HG03064 (cell line): ENCODE measurements at regions not wholly inside any gene's neighbourhood (a gene's known extent, or its start where the extent isn't known, plus 50 kb on each side); places are given as distances from the start of the nearest gene placed in this dataset.
"Not testable (repeated sequence)": the region's sequence is repeated elsewhere in the genome, so short reads cannot be mapped to it uniquely, and the experiment has no call there.

Experiments
- ATAC-seq: cut with Tn5 transposase; IDR thresholded peaks from one replicate; pipeline ENCODE4 v1.9.1; 2021; ENCODE audit warnings: low read depth; ENCODE audit not compliant: unreplicated experiment

DNA sequence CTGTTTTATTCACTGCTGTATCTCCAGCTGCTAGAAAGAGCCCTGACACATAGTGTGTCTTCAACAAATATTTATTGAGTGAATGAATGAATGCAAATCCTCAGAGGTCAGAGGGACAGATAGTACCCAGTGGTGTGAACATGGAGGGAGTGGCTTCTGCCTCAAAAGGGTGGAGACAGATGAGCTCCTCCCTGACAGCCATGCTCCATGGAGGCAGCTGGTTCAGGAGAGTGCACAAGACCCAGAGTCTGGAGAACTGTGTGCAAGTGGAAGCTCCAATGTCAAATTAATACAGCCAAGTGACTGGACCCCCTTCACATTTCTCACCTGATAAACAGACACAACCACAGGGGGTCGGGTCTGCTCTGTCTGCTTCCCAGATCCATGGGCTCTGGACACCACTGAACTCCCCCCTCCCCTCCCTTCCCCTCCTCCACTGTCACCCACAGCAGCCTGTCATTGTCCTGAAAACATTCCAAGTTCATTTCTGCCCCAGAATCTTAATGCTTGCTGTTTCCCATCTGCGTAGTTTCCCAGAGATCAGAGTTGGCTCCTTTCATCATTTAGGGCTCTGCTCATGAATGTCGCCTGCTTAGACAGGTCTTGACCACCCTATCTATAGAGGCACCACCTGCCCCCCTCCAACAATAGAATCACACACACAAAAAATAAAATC lies 312.9 kb upstream of the PODXL start:
- ATAC-seq = no peak

DNA sequence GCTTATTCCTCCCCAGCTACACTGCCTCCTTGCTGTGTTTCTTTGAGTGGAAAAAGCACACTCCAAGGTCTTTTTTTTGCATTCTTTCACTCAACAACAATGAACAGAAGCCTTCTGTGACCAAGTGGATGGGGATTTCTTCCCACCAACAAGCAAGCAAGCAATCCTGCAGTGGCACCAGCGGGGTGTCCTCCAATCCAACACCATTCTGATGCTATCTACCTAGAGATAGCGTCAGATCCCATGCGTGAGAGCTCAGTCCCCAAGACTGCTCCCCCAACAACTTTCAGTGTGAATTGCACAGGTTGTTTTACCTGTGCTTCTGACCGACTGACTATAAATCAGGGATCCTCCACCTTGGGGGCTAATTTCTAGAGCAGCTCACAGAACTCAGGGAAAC lies 311.0 kb upstream of the PODXL start:
- no peak for ATAC-seq

DNA sequence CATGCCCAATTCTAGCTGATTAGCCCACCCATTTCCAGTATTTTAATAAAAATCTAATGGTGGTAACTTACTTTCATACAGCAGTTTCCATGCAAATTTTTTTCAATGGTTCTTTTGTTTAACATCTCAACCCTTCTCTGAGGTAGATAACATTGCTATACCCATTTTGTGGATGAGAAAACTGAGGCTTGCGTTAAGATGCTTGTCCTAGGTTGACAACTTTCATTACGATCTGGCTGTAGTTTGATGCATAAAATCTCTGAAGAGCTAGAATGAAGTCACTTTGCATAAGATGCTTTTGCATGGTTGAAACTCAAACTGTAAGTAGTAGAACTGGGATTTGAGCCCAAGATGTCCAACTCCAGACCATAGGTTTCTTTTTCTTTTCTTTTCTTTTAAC lies 309.5 kb upstream of the PODXL start:
- ATAC-seq = no peak

DNA sequence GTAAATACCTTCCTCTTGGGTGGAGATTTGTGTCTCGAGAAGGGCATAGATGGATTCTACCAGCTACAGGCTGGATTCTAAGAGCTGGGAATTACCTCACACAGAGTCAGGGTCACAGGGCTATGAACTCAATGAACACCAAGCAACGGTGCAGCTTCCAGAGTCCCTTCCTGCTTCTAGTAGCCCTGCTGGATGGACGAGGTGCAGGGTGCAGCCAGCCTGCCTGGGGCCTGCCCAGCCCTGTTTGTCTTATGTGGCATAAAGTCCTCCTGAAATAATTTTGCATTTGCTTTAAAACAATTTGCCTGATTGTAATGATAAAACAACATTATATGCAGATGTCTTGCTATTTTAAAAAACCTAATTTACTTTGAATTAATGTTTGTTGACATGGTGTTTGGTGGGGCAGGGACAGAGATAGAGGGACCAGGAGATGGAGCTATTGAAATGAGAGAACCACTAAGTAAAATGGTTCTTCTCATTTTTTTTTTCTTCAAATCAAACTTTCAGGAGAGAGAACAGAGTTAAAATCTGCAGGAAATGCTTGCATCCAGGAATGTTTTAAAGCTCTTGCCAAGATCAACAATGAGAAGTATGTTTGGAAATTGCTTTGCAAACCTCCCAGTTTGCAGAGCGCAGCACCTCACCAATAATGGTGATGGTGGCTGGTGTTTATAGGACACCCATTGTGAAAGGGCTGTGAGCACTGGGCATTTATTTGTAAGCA lies 305.4 kb upstream of the PODXL start:
- ATAC-seq = no peak

DNA sequence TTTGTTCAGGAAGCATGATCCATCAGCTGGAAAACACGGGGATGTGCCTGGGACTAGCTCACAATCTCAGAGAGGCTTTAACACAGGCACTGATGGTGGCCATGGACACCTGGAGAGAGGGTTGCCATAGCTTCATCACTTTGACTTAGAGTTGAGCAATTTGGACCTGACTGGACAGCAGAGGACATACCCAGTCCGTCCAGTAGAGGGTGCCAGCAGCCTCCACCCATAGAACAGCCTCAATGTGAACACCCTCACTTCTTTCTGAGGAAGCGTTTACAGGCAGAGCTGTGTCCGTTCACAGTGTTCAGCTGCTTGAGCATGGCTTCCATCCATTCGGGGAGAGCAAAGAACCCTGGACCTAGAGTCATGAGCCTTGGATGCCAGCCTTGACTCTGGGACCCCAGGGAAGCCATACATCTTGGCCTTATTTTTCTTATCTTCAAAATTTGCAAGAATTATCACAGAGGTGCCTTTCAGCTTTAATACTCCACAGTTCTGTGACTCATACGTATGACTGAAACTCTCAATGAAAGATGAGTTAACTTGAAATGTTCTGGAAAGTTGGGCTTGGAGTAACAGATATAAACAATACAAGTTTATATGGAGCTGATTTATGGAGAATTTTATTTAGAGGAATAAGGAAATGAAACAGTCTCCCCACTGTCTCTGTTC lies 302.9 kb upstream of the PODXL start:
- no peak for ATAC-seq

DNA sequence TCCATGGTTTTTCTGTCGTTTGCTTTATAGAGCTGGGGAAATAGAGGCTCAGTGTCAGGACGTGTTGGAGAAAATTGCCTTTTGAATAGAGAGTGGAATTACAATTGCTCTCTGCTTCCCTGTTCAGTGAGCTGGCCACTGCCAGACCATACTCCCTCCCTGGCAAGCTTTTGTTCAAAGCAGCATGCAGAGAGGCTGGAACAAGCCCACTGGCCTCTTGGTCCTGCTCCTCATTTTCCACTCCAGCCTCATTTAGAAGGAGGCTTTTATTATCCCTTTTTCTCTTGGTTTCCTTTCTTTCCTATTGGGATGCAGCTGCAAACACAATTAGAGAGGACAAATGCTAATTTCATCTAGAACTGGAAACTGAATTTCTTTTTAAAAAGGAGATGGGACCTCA lies 302.2 kb upstream of the PODXL start:
- ATAC-seq = no peak

DNA sequence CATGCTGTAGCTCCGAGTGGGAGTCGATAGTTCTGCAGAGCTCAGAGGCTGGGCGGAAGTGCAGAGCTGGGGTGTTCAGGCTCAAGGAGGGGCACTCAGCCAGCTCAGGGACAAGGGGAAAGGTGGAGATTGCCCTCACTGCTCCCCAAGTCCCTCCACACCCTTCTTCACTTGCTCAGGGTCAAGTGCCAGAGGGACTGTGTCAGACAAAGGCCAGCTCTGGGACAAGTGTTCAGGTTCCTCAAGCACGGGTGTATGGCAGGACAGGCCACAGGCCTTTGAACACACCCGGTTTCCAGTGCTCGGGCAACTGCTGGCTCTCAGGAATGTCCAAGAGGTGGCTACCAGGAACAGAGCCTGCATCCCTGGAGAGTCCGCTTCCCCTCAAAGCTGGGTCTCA lies 293.0 kb upstream of the PODXL start:
- ATAC-seq = no peak

DNA sequence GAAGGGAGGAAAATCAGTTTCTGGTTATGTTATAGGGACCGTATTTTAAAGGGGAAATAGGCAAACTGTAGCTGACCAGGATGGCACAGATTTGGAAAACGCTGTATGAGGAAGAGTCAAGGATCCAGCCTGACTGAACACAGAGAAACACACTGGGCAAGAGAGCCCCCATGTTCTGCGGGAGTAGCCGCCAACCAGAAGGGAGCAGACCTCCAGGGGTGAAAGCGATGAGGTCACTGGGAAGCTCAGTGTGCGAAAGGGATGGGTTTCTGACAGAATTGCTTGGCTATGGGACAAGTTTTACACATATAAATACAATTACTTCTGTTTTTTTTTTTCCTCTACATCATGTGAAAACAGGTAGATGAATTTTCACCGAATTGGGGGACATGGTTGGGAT lies 291.6 kb upstream of the PODXL start:
- no peak for ATAC-seq

DNA sequence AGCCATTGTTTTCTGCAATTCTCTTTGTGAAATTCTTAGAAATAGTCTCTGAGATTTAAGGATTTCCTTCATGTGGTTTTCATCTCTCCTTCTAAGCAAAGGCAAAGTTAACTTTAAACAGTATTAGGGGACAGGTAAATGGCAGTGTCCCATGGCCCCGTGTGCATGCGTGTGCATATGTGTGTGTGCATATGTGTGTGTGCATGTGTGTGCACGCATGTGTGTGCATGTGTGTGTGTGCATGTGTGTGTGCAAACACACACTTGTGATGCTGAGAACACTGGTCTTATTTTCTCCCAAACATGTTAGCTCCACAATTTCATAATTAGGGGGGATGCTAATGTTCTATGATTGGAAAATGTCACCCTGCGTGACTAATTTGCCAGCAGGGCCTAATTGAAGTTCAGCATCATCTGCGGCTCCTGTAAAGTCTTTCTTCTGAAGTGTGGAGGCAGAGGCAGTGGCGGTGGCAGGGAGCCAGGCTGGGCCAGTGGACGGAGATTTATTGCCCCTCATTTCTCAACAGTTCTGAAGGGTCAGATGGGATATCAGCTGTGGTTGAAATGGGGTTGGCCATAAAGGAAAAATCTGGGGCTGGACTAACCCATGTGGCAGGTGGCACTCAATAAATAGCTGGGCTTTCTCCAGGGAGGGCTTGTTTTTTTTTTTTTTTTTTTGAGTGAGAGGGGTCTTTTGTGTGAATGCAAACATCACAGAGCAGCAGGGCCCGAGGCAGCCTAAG lies 289.3 kb upstream of the PODXL start:
- no peak for ATAC-seq

DNA sequence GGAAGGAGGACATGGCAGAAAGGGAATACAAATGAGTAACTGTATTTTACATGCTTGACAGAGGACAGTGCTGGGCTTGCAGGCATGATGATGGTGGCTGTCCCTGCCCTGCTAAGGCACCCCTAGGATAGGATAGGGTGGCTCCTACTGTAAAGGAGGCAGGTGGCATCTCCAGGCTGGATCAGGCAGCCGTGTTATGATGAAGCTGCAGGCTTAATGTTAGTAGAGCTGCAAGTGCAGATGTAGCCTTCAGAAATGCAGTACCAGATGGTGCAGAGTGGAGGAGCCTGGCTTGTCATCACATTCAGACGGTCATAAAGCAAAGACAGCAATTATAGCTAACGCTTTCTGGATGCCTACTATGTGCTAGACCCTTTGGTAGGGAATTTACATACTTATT lies 287.9 kb upstream of the PODXL start:
- ATAC-seq = no peak

DNA sequence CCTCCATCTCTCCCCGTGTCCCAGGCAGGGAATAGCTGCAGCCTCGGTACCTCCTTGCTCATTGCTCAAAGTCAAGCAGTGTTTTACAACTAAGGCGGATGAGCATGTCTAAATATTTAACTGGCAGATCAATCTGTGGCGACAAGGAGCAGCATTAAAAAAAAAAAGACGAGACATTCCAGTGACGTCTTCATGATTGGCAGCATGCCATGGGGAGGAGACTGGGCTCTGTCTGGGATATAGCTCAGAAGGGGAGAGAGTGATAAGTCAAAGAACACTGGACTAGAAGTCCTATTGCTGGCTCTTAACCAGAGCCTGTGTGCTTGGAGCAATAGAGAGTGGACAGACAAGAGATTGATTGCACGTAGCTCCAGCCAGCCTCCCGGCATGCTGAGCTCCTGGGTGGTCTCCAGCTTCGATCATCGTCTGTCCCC lies 287.5 kb upstream of the PODXL start:
- no peak for ATAC-seq

DNA sequence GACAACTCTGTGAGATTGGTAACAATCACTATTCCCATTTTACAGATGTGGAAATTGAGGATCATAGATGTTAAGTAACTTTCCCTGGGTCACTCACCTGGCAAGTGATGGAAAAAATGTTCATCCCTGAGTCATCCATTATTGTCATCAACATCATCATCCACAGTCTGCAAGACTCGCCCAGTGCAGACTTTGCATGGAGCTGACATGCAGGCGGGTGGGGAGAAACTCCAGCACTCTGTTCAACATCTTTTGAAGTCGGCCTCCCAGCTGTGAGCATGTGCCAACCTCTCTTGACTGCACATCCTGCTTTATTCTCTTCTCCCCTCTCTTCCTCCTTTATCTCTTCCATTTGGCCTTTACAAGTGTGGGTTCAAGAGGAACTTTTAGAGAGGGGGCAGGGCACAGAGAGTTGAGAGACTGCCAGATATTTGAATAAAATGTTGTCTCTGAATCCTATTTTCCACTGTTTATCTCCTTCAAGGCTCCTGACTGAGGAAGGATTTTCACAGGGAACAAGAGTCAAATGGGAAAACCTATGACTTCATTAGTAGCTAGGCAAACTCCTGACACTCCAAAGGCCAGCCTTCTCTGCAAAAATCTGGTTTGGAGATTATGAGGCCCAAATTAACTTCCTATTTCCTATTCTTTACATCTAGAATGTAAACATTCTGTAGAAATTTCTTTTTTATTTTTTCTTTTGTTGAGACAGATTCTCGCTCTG lies 283.7 kb upstream of the PODXL start:
- no peak for ATAC-seq

DNA sequence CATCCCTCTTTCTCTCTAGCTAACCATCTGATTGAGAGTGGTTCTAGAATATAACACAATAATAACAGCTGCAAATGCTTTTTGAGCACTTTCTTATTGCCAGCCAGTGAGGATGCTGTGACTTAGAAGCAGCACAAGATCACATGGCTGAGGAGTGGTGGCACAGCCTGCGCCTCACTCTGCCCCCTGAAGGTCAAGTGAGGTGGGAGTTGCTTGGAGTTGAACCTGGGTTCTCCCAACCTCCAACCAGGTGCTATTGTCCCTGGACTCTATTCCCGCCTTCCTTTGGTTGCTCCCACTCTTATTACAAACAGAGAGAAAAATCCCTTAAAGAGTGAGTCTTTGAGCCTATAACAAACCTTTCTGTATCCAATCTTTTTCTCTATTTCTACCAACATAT lies 280.3 kb upstream of the PODXL start:
- no peak for ATAC-seq

DNA sequence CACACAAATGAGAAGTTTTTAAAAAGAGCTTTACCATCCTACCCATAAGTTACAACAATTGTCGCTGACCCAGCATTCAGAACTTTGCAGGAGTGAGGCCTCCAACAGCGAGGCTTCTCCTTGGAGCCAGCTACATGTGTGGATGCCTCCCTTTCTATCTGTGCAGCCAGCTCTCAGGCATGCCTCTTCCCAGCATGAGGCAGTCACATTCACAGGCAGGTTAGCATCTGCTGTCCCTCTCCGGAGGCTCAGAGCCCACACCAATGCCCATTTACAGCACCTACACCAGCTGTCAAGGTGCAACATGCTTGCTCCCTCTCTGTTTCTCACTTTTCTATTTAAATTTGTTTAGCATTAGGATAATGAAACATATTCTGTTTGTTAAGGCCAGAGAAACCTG lies 278.7 kb upstream of the PODXL start:
- ATAC-seq = no peak

DNA sequence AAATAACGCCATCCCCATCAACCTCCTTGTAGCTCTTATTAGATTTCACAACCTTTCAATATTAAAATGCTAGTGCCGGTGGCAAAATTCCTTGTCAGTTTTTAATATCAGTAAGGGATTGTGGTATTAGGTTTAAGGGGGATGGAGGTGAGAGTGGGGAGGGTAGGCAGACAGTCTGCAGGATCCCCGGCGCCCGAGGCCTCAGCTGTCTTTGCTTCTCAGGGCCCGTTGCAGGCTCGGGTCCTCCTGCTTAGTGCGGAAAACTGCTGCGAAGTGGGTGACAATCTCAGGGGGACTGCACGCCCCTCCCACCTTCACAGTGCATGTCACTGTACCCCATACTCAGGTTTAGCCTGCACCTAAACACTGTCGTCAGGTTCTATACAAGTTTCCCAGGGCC lies 274.3 kb upstream of the PODXL start:
- ATAC-seq = no peak

DNA sequence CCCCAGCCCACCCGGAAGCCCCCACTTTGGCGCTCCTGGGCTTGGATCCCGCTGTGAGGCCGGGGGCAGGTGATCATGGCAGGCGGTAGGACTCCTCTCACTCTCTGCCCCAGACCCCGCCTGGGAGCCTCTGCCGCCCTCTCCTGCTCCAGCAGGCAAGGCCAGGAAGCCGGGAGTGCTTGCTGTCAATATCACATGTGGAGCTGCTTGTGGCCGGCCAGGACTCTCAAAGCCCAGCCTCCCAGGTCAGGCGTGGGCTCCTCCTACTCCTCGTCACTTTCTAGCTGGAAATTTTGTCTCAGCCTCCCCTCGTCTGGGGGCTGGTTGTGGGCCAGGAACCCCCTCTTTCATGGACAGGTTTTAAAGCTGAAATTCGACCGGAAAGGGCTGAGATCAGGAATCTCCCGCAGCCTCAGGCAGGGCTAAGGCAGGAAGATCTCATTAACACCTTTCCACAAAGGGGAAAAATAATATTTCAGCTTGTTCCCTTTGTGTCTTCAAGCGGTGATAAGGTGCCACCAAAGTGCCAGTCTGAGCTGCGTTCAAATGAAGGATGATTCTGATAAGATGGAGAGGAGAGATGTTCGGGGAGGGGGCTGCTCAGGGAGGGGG lies 273.6 kb upstream of the PODXL start:
- no peak for ATAC-seq

DNA sequence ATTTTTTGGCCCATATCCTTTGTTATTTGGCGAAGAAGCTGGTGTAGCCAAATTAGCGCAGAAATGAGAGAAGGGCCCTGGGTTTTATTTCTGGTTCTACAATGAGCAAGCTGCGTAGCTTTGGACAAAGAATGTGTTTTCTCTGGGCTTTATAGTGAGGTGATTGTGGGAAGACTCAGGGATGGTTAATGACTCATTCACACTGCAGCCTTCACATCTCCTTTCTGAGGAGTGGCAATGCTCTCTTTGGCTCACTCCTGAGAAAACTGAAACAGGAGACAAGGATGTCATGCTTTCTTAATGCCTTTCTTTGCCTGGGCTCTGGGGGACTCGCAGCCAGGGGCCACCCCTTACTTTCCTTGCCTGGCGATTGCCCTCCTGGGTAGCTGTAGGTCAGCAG lies 271.0 kb upstream of the PODXL start:
- ATAC-seq = no peak

DNA sequence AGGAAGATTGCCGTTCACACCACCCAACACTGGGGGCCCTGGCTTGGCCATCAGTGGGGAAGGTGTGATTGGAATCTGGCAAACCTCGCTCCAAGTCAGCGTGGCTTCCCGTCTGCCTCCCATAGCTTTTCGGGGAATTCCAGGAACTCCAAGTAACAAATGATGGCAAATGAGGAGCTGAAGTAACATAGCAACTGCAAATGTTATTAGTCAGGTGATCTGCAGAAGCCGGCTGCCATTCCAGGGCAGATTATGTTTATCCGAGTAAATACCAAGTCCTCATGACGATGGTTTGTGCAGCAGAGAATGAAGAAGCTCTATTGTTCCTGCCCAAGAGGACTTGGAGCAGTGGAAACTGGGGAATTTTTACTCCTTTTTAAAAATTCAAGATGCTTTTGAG lies 270.5 kb upstream of the PODXL start:
- ATAC-seq = no peak

DNA sequence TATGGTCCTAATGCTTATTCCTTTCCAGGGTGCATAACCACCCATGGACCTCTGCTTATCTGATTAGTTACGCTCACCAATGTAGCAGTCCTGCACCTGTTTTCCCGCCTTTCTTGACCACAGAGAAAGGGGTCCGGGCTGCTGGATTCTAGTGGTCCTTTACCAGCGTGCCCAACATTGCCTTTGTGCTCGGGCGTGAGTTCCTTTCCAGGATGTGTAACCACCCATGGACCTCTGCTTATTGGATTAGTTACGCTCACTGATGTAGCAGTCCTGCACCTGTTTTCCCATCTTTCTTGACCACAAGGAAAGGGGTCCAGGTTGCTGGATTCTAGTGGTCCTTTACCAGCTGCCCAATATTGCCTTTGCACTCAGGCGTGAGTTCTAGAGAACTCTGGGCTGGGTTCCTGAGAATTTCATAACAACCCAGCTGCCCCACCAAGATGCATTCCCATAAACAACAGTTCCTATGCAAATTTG lies 267.6 kb upstream of the PODXL start:
- not testable (repeated sequence) for ATAC-seq

DNA sequence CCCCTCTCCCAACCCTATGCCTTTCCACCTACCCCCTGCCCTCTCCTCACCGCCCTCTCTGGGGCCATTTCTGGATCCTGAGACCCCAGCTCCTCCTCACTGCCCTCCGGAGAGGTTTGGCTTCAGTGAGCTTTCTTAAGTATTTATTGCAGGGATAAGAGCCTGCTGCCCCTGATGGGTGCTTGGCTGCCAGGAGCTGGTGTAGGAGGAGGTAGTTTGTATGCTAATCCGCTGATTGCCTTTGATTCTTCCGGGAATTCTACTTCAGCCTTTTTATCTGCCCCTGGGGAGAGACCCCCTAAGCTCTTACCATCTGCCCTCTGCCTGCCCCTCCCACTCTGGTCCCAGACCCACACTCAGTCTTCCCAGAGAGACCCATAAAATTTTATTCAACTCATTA lies 263.5 kb upstream of the PODXL start:
- ATAC-seq = no peak
